PFSK-1 (cell line): ENCODE measurements at regions not wholly inside any gene's neighbourhood (a gene's known extent, or its start where the extent isn't known, plus 50 kb on each side); places are given as distances from the start of the nearest gene placed in this dataset.

Experiments used
- FOXP2 ChIP-seq: optimal IDR thresholded peaks from 2 replicates; pipeline ENCODE3; 2011; ENCODE audit warnings: borderline replicate concordance, control low read depth, inconsistent platforms; ENCODE audit not compliant: insufficient read depth; ENCODE audit errors: extremely low read length, extremely low read depth
- POLR2AphosphoS5 ChIP-seq: IDR thresholded peaks from 2 replicates; pipeline ENCODE4 v1.6.1; 2012; ENCODE audit warnings: low read depth, mild to moderate bottlenecking, control low read depth, low read length, moderate library complexity
- SIN3A ChIP-seq: IDR thresholded peaks from 2 replicates; pipeline ENCODE4 v1.6.1; 2012; ENCODE audit warnings: mild to moderate bottlenecking, low read length, moderate library complexity, borderline replicate concordance; ENCODE audit not compliant: insufficient read depth
- TAF1 ChIP-seq: IDR thresholded peaks from 2 replicates; pipeline ENCODE4 v1.6.1; 2012; ENCODE audit warnings: low read length, control low read depth, borderline replicate concordance; ENCODE audit not compliant: insufficient read depth
- TF ChIP-seq, protein P1 (sequence below), 2 experiments: IDR thresholded peaks; 2 replicates each; pipeline versions ENCODE4 v1.6.1 to v1.8.0; 2011 to 2012; ENCODE audit warnings: low read depth in 2 of 2, low read length in 2 of 2, control low read depth in 1 of 2, inconsistent platforms in 1 of 2, mild to moderate bottlenecking in 1 of 2, moderate library complexity in 1 of 2; ENCODE audit not compliant: insufficient read depth in 1 of 2

GRCh38 chr7:4470246-4470645 lies 211.8 kb upstream of the FOXK1 start:
- TF ChIP-seq TAF1 = no peak
- TF ChIP-seq, protein P1, sequence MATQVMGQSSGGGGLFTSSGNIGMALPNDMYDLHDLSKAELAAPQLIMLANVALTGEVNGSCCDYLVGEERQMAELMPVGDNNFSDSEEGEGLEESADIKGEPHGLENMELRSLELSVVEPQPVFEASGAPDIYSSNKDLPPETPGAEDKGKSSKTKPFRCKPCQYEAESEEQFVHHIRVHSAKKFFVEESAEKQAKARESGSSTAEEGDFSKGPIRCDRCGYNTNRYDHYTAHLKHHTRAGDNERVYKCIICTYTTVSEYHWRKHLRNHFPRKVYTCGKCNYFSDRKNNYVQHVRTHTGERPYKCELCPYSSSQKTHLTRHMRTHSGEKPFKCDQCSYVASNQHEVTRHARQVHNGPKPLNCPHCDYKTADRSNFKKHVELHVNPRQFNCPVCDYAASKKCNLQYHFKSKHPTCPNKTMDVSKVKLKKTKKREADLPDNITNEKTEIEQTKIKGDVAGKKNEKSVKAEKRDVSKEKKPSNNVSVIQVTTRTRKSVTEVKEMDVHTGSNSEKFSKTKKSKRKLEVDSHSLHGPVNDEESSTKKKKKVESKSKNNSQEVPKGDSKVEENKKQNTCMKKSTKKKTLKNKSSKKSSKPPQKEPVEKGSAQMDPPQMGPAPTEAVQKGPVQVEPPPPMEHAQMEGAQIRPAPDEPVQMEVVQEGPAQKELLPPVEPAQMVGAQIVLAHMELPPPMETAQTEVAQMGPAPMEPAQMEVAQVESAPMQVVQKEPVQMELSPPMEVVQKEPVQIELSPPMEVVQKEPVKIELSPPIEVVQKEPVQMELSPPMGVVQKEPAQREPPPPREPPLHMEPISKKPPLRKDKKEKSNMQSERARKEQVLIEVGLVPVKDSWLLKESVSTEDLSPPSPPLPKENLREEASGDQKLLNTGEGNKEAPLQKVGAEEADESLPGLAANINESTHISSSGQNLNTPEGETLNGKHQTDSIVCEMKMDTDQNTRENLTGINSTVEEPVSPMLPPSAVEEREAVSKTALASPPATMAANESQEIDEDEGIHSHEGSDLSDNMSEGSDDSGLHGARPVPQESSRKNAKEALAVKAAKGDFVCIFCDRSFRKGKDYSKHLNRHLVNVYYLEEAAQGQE (IDR thresholded peaks at IDR 0.05; ENCODE audit: insufficient read depth in 1 of 2, low read depth in 2 of 2, low read length in 2 of 2) = peak; percentile 62 to 88; a peak in 3 of 4 replicates

GRCh38 chr7:4472728-4473127 lies 209.4 kb upstream of the FOXK1 start:
- TF ChIP-seq POLR2AphosphoS5 (no peak), SIN3A (no peak), TAF1 (no peak), FOXP2 (no peak)
- TF ChIP-seq, protein P1 (IDR thresholded peaks at IDR 0.05; ENCODE audit: insufficient read depth in 1 of 2, low read depth in 2 of 2, low read length in 2 of 2) = no peak

GRCh38 chr7:4479367-4480039 lies 202.6 kb upstream of the FOXK1 start:
- TF ChIP-seq POLR2AphosphoS5 (no peak), FOXP2 (no peak), SIN3A (no peak), TAF1 (no peak)
- TF ChIP-seq, protein P1 (IDR thresholded peaks at IDR 0.05; ENCODE audit: insufficient read depth in 1 of 2, low read depth in 2 of 2, low read length in 2 of 2) = no peak

DNA sequence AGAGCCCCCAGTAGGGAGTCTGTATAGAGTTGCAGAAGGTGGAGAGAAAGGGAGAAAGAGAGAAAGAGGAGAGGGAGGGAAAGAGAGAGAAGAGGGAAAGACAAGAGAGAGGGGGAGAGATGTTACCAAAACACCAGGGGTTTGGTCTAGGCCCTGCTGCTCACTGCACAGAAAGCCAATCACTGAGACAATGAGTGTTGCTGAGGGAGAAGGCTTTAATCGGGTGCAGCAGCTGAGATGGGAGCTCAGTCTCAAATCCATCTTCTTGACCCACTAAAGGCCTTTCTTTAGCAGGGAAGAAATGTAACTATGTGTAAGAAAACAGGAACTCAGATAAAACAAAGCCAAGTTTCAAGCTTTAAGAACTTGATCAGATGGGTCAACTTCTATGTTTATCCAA lies 198.2 kb upstream of the FOXK1 start:
- no peak for TF ChIP-seq FOXP2

DNA sequence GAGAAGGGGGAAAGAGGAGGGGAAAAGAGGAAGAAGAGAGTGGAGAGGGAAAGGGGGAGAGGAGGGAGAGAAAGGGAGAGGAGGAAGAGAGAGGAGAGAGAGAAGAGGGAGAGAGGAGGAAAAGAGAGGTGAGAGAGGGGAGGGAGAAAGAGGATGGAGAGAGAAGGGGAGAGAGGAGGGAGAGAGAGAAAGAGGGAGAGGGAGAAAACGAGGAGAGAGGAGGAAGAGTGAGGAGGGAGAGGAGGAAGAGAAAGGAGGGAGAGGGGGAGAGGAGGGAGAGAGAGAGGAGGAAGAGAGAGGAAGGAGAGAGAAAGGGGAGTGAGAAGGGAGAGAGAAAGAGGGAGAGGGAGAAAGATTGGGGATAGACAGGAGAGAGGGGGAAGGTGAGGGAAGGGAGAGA lies 197.6 kb upstream of the FOXK1 start:
- no peak for TF ChIP-seq FOXP2
- TF ChIP-seq POLR2AphosphoS5 = no peak
- TF ChIP-seq SIN3A = no peak
- TF ChIP-seq, protein P1 (IDR thresholded peaks at IDR 0.05; ENCODE audit: insufficient read depth in 1 of 2, low read depth in 2 of 2, low read length in 2 of 2) = no peak
- no peak for TF ChIP-seq TAF1
